Large intestine (tissue), 3 donors: ENCODE measurements at regions not wholly inside any gene's neighbourhood (a gene's known extent, or its start where the extent isn't known, plus 50 kb on each side); places are given as distances from the start of the nearest gene placed in this dataset.
A peak's percentile ranks its signal among the peaks of the same experiment; 100 is the strongest.

Experiments used
- DNase-seq, 2 donors: peaks; one replicate each; pipeline versions ENCODE4 v3.0.0 to v3.0.0-alpha.2; 2013
- H3K27ac ChIP-seq: one replicate; pipeline ENCODE4 v1.5.1; 2013; ENCODE audit warnings: low read length
- H3K27me3 ChIP-seq: 2 replicates; pipeline ENCODE4 v1.6.1; 2013; ENCODE audit warnings: low read length; ENCODE audit not compliant: control insufficient read depth, insufficient read depth
- H3K36me3 ChIP-seq: 2 replicates; pipeline ENCODE4 v1.6.1; 2013; ENCODE audit warnings: low read length; ENCODE audit not compliant: control insufficient read depth, insufficient read depth
- H3K4me1 ChIP-seq: one replicate; pipeline ENCODE4 v1.6.1; 2013; ENCODE audit warnings: low read length; ENCODE audit not compliant: control insufficient read depth, insufficient read depth
- H3K4me3 ChIP-seq: one replicate; pipeline ENCODE4 v1.5.1; 2013; ENCODE audit warnings: low read length
- H3K9me3 ChIP-seq: one replicate; pipeline ENCODE4 v1.6.1; 2013; ENCODE audit warnings: mild to moderate bottlenecking, low read depth, low read length, moderate library complexity; ENCODE audit not compliant: control insufficient read depth
- WGBS: methylation state at CpG from one replicate; pipeline ENCODE4 v1.1.5; 2013; ENCODE audit warnings: low lambda C conversion rate; ENCODE audit not compliant: insufficient coverage; 5-methylcytosine and 5-hydroxymethylcytosine counted together

GRCh38 chr9:102114557-102114956 lies 376.1 kb upstream of the GRIN3A start:
- no peak for DNase-seq
- Histone ChIP-seq H3K4me1 (no peaks in the 10 kb centered on the region), H3K36me3 (no peaks in the 10 kb centered on the region), H3K4me3 (no peak overlapping the region), H3K27ac (no peak overlapping the region), H3K27me3 (no peaks in the 10 kb centered on the region), H3K9me3 (no peaks in the 10 kb centered on the region)

DNA sequence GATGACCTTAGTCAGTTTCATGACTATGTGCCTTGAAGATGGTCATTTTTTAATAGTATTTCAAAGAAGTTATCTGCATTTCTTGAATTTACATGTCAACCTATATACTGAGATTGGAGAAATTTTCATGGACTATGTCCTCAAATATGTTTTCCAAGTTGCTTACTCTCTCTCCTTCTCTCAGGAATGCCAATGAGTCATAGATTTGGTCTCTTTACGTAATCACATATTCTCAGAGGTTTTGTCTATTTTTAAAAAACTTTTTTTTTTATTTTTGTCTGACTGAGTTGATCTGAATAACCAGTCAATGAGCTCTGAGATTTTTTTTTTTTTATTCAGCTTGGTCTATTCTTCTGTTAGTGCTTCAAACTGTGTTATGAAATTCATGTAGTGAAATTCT lies 374.7 kb upstream of the GRIN3A start:
- no peak for DNase-seq
- Histone ChIP-seq H3K4me3 (no peak overlapping the region), H3K4me1 (no peaks in the 10 kb centered on the region), H3K9me3 (no peaks in the 10 kb centered on the region), H3K36me3 (no peaks in the 10 kb centered on the region), H3K27ac (no peak overlapping the region), H3K27me3 (no peaks in the 10 kb centered on the region)
- WGBS: 60% methylated on average over 1 of the region's 1 CpG

DNA sequence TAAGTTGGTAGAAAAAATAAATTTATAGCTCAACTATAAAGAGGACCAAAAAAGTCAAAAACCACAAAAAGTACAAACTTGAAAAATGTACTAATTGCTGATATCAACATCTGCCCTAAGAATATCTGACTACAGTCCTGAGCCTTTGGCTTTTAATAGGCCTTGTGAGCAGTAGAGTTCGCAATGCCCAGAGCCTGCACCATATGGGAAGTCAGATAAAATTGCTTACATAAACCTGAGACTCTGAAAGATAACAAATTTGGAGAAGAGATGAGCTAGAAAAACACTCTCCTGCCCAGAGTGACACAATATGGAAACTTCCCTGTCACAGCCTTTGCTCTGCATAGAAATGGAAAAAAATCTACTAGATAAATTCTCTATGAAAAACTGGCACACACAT lies 368.0 kb upstream of the GRIN3A start:
- Histone ChIP-seq H3K4me3 (no peak overlapping the region), H3K9me3 (no peaks in the 10 kb centered on the region), H3K27me3 (no peaks in the 10 kb centered on the region), H3K4me1 (no peaks in the 10 kb centered on the region), H3K27ac (no peak overlapping the region), H3K36me3 (no peaks in the 10 kb centered on the region)
- DNase-seq: no peak
- WGBS: 20% methylated on average over 1 of the region's 1 CpG

DNA sequence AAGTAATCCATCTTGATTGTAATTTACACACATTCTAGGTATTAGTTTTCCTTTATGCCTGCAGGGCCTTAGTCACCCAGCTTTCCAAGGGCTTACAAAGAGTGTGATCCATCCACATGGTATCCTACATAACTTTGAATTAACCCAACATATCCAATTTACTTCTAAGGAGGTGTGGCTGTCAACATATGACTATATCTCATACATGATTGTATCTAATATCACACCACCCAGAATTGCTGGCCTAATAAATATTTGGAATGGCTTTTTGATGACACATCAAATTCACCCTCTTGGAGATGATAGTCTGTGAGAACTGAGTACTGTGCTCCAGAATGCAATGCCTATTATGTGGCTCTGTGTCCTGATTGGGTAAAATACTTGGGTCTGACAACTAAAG lies 363.3 kb upstream of the GRIN3A start:
- Histone ChIP-seq H3K36me3 (no peaks in the 10 kb centered on the region), H3K4me3 (no peak overlapping the region), H3K27ac (no peak overlapping the region), H3K4me1 (no peaks in the 10 kb centered on the region), H3K27me3 (no peaks in the 10 kb centered on the region), H3K9me3 (no peaks in the 10 kb centered on the region)
- DNase-seq: no peak

DNA sequence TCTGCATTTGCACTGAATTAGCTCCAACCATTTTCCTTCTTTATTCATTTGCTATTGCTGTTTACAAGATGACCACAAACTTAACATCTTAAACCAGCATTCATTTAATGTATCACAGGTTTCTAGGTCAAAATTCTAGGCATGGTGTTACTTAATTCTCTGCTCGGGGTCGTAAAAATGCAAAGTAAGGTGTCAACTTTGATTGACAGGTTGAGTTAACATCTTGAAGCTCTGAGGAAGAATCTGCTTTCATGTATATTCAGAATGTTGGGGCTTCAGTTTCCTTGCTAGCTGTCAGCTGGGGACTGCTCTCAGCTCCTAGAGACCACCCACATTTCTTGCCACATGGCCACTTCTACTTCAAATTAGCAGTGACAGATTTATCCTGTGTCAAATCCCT lies 348.7 kb upstream of the GRIN3A start:
- WGBS: no CpG with 5 or more reads among the region's 2 CpGs
- Histone ChIP-seq H3K27ac (no peak overlapping the region), H3K36me3 (no peaks in the 10 kb centered on the region), H3K9me3 (no peaks in the 10 kb centered on the region), H3K4me3 (no peak overlapping the region), H3K27me3 (no peaks in the 10 kb centered on the region), H3K4me1 (no peaks in the 10 kb centered on the region)
- DNase-seq: no peak

GRCh38 chr9:102085548-102085947 lies 347.1 kb upstream of the GRIN3A start:
- no peak overlapping the region for H3K27ac ChIP-seq
- no peaks in the 10 kb centered on the region for H3K9me3 ChIP-seq
- DNase-seq: no peak
- no peaks in the 10 kb centered on the region for H3K36me3 ChIP-seq
- no peak overlapping the region for H3K4me3 ChIP-seq
- H3K27me3 ChIP-seq: no peaks in the 10 kb centered on the region
- no peaks in the 10 kb centered on the region for H3K4me1 ChIP-seq

DNA sequence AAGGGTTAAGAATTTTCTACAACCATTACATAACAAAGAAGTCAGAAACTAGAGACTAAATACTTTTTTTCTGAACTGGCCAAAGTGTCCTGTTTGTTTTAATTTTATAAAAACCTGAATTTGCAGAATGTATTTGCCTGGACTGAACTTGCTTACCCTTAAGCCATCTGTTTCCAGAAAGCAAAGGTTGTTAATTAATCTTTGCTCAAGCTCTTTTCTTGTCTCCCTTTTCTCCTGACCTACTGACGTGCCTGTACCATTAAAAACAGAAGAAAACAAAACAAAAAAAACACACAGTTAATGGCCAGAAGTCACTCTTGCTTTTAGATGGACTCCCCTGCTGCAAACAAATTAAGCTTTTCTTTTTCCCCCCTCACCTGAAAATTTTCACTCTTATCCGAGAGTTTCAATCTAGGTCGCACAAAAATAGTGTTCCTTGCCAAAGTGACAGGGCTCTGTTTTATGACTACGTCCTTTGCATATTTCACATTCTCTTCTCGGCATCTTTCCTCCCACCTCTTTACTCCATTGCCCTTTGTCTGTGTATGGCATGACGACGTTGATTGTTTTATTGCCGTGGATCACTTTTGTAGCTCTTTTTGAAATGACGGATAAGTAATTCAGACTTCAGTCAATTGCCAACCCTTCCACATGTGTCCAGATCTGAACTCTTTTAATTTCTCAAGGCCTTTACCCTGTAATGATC lies 333.8 kb upstream of the GRIN3A start:
- peak; percentile 3 to 4 for DNase-seq
- H3K9me3 ChIP-seq: no peaks in the 10 kb centered on the region
- H3K4me3 ChIP-seq: no peak overlapping the region
- WGBS: 0% methylated on average over 1 of the region's 9 CpGs
- H3K4me1 ChIP-seq: no peaks in the 10 kb centered on the region
- H3K27ac ChIP-seq: no peak overlapping the region
- no peaks in the 10 kb centered on the region for H3K27me3 ChIP-seq
- H3K36me3 ChIP-seq: no peaks in the 10 kb centered on the region

- Histone ChIP-seq H3K36me3 (no peaks in the 10 kb centered on the region), H3K4me1 (no peaks in the 10 kb centered on the region), H3K27ac (no peak overlapping the region), H3K9me3 (no peaks in the 10 kb centered on the region), H3K4me3 (no peak overlapping the region), H3K27me3 (no peaks in the 10 kb centered on the region)
- no CpG with 5 or more reads among the region's 1 CpG for WGBS
- no peak for DNase-seq
These were observed 331.5 kb upstream of the GRIN3A start for GRCh38 chr9:102069969-102070368.

DNA sequence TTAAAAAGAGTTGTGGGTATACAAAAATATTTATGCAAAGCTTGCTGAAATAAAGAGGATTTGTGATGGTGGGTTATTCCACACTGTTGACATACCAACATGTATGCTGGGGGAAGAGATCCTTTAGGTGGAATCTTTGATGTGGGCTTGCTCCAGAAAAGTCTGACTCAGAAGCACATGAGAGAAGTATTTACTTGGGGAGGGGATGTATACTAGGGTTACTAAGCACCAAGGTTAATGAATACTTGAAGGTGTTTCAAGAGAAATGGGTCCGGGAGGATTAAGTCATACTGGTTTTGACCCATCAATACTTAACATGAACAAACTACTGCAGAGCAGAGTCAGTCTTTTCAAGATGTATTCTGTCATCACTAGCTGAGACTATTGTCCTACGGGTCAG lies 316.4 kb upstream of the GRIN3A start:
- H3K36me3 ChIP-seq: no peaks in the 10 kb centered on the region
- no peaks in the 10 kb centered on the region for H3K27me3 ChIP-seq
- no peak for DNase-seq
- no peaks in the 10 kb centered on the region for H3K4me1 ChIP-seq
- H3K27ac ChIP-seq: no peak overlapping the region
- no peak overlapping the region for H3K4me3 ChIP-seq
- no CpG with 5 or more reads among the region's 2 CpGs for WGBS
- H3K9me3 ChIP-seq: no peaks in the 10 kb centered on the region

- Histone ChIP-seq H3K27ac (no peak overlapping the region), H3K9me3 (no peaks in the 10 kb centered on the region), H3K36me3 (no peaks in the 10 kb centered on the region), H3K4me3 (no peak overlapping the region), H3K4me1 (no peaks in the 10 kb centered on the region), H3K27me3 (no peaks in the 10 kb centered on the region)
- no peak for DNase-seq
- WGBS: 70% methylated on average over 2 of the region's 4 CpGs
These were observed 311.3 kb upstream of the GRIN3A start for GRCh38 chr9:102049586-102050246.

- Histone ChIP-seq H3K4me1 (no peaks in the 10 kb centered on the region), H3K27ac (no peak overlapping the region), H3K9me3 (no peaks in the 10 kb centered on the region), H3K36me3 (no peaks in the 10 kb centered on the region), H3K4me3 (no peak overlapping the region), H3K27me3 (no peaks in the 10 kb centered on the region)
- 80% methylated on average over 1 of the region's 3 CpGs for WGBS
- no peak for DNase-seq
These were observed 309.1 kb upstream of the GRIN3A start for GRCh38 chr9:102047549-102047948.
